Neural cell (in vitro differentiated cells): ENCODE measurements at regions not wholly inside any gene's neighbourhood (a gene's known extent, or its start where the extent isn't known, plus 50 kb on each side); places are given as distances from the start of the nearest gene placed in this dataset.

Source experiments
- CTCF ChIP-seq: fragments of 450-650 bp; IDR thresholded peaks from 2 replicates; pipeline ENCODE4 v1.5.1; 2014; ENCODE audit warnings: antibody characterized with exemption, mild to moderate bottlenecking, moderate library complexity; ENCODE audit not compliant: poor library complexity, severe bottlenecking
- EZH2 ChIP-seq: fragments of 200-600, 300-800 bp; shearing (Covaris generic), sonication (generic); IDR thresholded peaks from 2 replicates; pipeline ENCODE4 v1.6.1; 2014; ENCODE audit warnings: antibody characterized with exemption, low read length, borderline replicate concordance, mild to moderate bottlenecking; ENCODE audit not compliant: insufficient read depth, poor library complexity, severe bottlenecking
- POLR2AphosphoS5 ChIP-seq: IDR thresholded peaks from 2 replicates; pipeline ENCODE4 v1.6.1; 2012

- TF ChIP-seq CTCF (no peak), POLR2AphosphoS5 (no peak), EZH2 (no peak)
Measured at GRCh38 chr9:83140061-83140460, 77.1 kb upstream of the RASEF start.
